Vagina (tissue), 2 donors: ENCODE measurements at regions not wholly inside any gene's neighbourhood (a gene's known extent, or its start where the extent isn't known, plus 50 kb on each side); places are given as distances from the start of the nearest gene placed in this dataset.

Experiments used
- CTCF ChIP-seq, 3 experiments: fragments of 450-650 bp in 2 of 3; fragments of 200-600 bp in 1 of 3; sonication (generic) in 1 of 3; IDR thresholded peaks; one replicate each; pipeline ENCODE4 v1.5.1; 2017 to 2019; ENCODE audit warnings: antibody characterized with exemption in 3 of 3, mild to moderate bottlenecking in 2 of 3, moderate library complexity in 2 of 3
- POLR2A ChIP-seq, 2 donors: fragments of 450-650 bp; IDR thresholded peaks; one replicate each; pipeline ENCODE4 v1.6.1; 2017; ENCODE audit warnings: antibody characterized with exemption in 2 of 2, mild to moderate bottlenecking in 2 of 2, moderate library complexity in 2 of 2

GRCh38 chr16:82231008-82231787 is 61.2 kb upstream of the MPHOSPH6 start:
- TF ChIP-seq CTCF (IDR thresholded peaks at IDR 0.05) (no peak), POLR2A (IDR thresholded peaks at IDR 0.05) (no peak)
